ENCODE measurements at regions not wholly inside any gene's neighbourhood (a gene's known extent, or its start where the extent isn't known, plus 50 kb on each side); places are given as distances from the start of the nearest gene placed in this dataset.

GRCh38 chr2:128437204-128437565 lies 118.5 kb upstream of the HS6ST1 start:
- Mint-ChIP-seq H3K9me3 (ENCODE audit: unreplicated experiment) (no peaks in the 10 kb centered on the region), H3K27ac (ENCODE audit: unreplicated experiment) (no peak overlapping the region), H3K36me3 (ENCODE audit: insufficient read depth, unreplicated experiment) (no peaks in the 10 kb centered on the region), H3K4me3 (ENCODE audit: unreplicated experiment) (no peak overlapping the region), H3K27me3 (ENCODE audit: insufficient read depth, unreplicated experiment) (peaks cover 3% of the 10 kb centered on the region), H3K4me1 (ENCODE audit: low read depth, unreplicated experiment) (no peaks in the 10 kb centered on the region)
- H3K36me3 ChIP-seq (ENCODE audit: control insufficient read depth, insufficient read depth, low read length): no peaks in the 10 kb centered on the region
- peak in 1 of 2 experiments; percentile 21 for DNase-seq
- intact Hi-C loops (cut with micrococcal nuclease; ENCODE audit: unreplicated experiment): no loop called here
- H3K4me1 ChIP-seq: peaks cover 5% of the 10 kb centered on the region
- no peak overlapping the region for H3K4me3 ChIP-seq (ENCODE audit: low read depth, low read length)
- CTCF ChIA-PET: no interaction called here
- H3K27me3 ChIP-seq (replicated peaks; ENCODE audit: control insufficient read depth, insufficient read depth, low read length): no peaks in the 10 kb centered on the region
- no peaks in the 10 kb centered on the region for H3K9me3 ChIP-seq
- POLR2A ChIA-PET: no interaction called here
- BruUV-seq (replicated peaks): no TSS peak
- no peak for TF ChIP-seq CTCF (IDR thresholded peaks at IDR 0.05; ENCODE audit: insufficient read depth in 1 of 2, low read depth in 1 of 2, low read length in 1 of 2, severe bottlenecking in 1 of 2, unreplicated experiment in 1 of 2)

- no TSS peak for BruUV-seq (replicated peaks)
- ChIA-PET POLR2A (no interaction called here), CTCF (no interaction called here)
- Histone ChIP-seq H3K36me3 (ENCODE audit: control insufficient read depth, insufficient read depth, low read length) (no peaks in the 10 kb centered on the region), H3K9me3 (no peaks in the 10 kb centered on the region), H3K4me1 (peaks cover 14% of the 10 kb centered on the region), H3K4me3 (ENCODE audit: low read depth, low read length) (no peak overlapping the region), H3K27me3 (replicated peaks; ENCODE audit: control insufficient read depth, insufficient read depth, low read length) (no peaks in the 10 kb centered on the region)
- no peaks in the 10 kb centered on the region for H3K9me3 Mint-ChIP-seq (ENCODE audit: unreplicated experiment)
- H3K27me3 Mint-ChIP-seq (ENCODE audit: insufficient read depth, unreplicated experiment): no peaks in the 10 kb centered on the region
- H3K4me3 Mint-ChIP-seq (ENCODE audit: unreplicated experiment): no peak overlapping the region
- intact Hi-C loops (cut with micrococcal nuclease; ENCODE audit: unreplicated experiment): no loop called here
- no peak for TF ChIP-seq CTCF (IDR thresholded peaks at IDR 0.05; ENCODE audit: insufficient read depth in 1 of 2, low read depth in 1 of 2, low read length in 1 of 2, severe bottlenecking in 1 of 2, unreplicated experiment in 1 of 2)
- H3K36me3 Mint-ChIP-seq (ENCODE audit: insufficient read depth, unreplicated experiment): no peaks in the 10 kb centered on the region
- H3K4me1 Mint-ChIP-seq (ENCODE audit: low read depth, unreplicated experiment): no peaks in the 10 kb centered on the region
- DNase-seq: peak in 1 of 2 experiments; percentile 12
- H3K27ac Mint-ChIP-seq (ENCODE audit: unreplicated experiment): no peak overlapping the region
Observed at GRCh38 chr2:128438091-128438490, 119.4 kb upstream of the HS6ST1 start.

- CTCF ChIA-PET: no interaction called here
- H3K9me3 Mint-ChIP-seq (ENCODE audit: unreplicated experiment): no peaks in the 10 kb centered on the region
- H3K4me3 ChIP-seq (ENCODE audit: low read depth, low read length): no peak overlapping the region
- no peak overlapping the region for H3K27ac Mint-ChIP-seq (ENCODE audit: unreplicated experiment)
- H3K27me3 ChIP-seq (replicated peaks; ENCODE audit: control insufficient read depth, insufficient read depth, low read length): no peaks in the 10 kb centered on the region
- TF ChIP-seq CTCF (IDR thresholded peaks at IDR 0.05; ENCODE audit: insufficient read depth in 1 of 2, low read depth in 1 of 2, low read length in 1 of 2, severe bottlenecking in 1 of 2, unreplicated experiment in 1 of 2): no peak
- H3K4me1 Mint-ChIP-seq (ENCODE audit: low read depth, unreplicated experiment): no peaks in the 10 kb centered on the region
- H3K4me1 ChIP-seq: peaks cover 14% of the 10 kb centered on the region
- no peak overlapping the region for H3K4me3 Mint-ChIP-seq (ENCODE audit: unreplicated experiment)
- no peaks in the 10 kb centered on the region for H3K36me3 ChIP-seq (ENCODE audit: control insufficient read depth, insufficient read depth, low read length)
- POLR2A ChIA-PET: no interaction called here
- H3K9me3 ChIP-seq: no peaks in the 10 kb centered on the region
- BruUV-seq (replicated peaks): no TSS peak
- H3K36me3 Mint-ChIP-seq (ENCODE audit: insufficient read depth, unreplicated experiment): no peaks in the 10 kb centered on the region
- DNase-seq: no peak
- H3K27me3 Mint-ChIP-seq (ENCODE audit: insufficient read depth, unreplicated experiment): no peaks in the 10 kb centered on the region
- intact Hi-C loops (cut with micrococcal nuclease; ENCODE audit: unreplicated experiment): no loop called here
Observed at GRCh38 chr2:128438586-128438985, 119.9 kb upstream of the HS6ST1 start.

All from Caco-2 (cell line).